HFFc6 (cell line): ENCODE measurements at regions not wholly inside any gene's neighbourhood (a gene's known extent, or its start where the extent isn't known, plus 50 kb on each side); places are given as distances from the start of the nearest gene placed in this dataset.

Experiments used
- DNase-seq: peaks from one replicate; pipeline ENCODE4 v3.0.0-alpha.2; 2018
- H3K27ac Mint-ChIP-seq: 2 replicates; pipeline ENCODE4 v1.8.0; 2020; ENCODE audit warnings: mild to moderate bottlenecking, mixed read lengths
- H3K27me3 Mint-ChIP-seq: 2 replicates; pipeline ENCODE4 v1.8.0; 2021; ENCODE audit warnings: mild to moderate bottlenecking, moderate library complexity, mixed read lengths; ENCODE audit not compliant: insufficient read depth
- H3K36me3 Mint-ChIP-seq: 2 replicates; pipeline ENCODE4 v1.8.0; 2021; ENCODE audit warnings: low read depth, mixed read lengths
- H3K4me1 Mint-ChIP-seq: 2 replicates; pipeline ENCODE4 v1.8.0; 2020; ENCODE audit warnings: low read depth, mixed read lengths
- H3K4me3 Mint-ChIP-seq: 2 replicates; pipeline ENCODE4 v1.8.0; 2020; ENCODE audit warnings: mild to moderate bottlenecking, moderate library complexity, mixed read lengths
- H3K9me3 Mint-ChIP-seq: 2 replicates; pipeline ENCODE4 v1.8.0; 2020; ENCODE audit warnings: mild to moderate bottlenecking, mixed read lengths
- CTCF ChIP-seq: fragments of 200-600 bp; sonication (generic); IDR thresholded peaks from 2 replicates; pipeline ENCODE4 v1.5.0; 2021; ENCODE audit warnings: antibody characterized with exemption, mild to moderate bottlenecking

GRCh38 chr5:173715607-173716006 lies 99.2 kb upstream of the BOD1 start:
- H3K9me3 Mint-ChIP-seq = no peaks in the 10 kb centered on the region
- peaks cover 32% of the 10 kb centered on the region for H3K4me1 Mint-ChIP-seq
- H3K27me3 Mint-ChIP-seq = no peaks in the 10 kb centered on the region; the same call in 1 of the 2 replicates
- no peak overlapping the region for H3K27ac Mint-ChIP-seq
- no peak overlapping the region for H3K4me3 Mint-ChIP-seq
- no peak for DNase-seq
- TF ChIP-seq CTCF = no peak
- no peaks in the 10 kb centered on the region for H3K36me3 Mint-ChIP-seq

GRCh38 chr5:173716058-173716682 lies 99.7 kb upstream of the BOD1 start:
- Mint-ChIP-seq H3K36me3 (no peaks in the 10 kb centered on the region), H3K27me3 (no peaks in the 10 kb centered on the region; the same call in 1 of the 2 replicates), H3K4me3 (no peak overlapping the region), H3K27ac (no peak overlapping the region), H3K9me3 (no peaks in the 10 kb centered on the region), H3K4me1 (peaks cover 32% of the 10 kb centered on the region)
- TF ChIP-seq CTCF = no peak
- DNase-seq = no peak

GRCh38 chr5:173717959-173718358 lies 101.5 kb upstream of the BOD1 start:
- H3K4me1 Mint-ChIP-seq = peaks cover 25% of the 10 kb centered on the region
- H3K36me3 Mint-ChIP-seq = no peaks in the 10 kb centered on the region
- H3K27me3 Mint-ChIP-seq = peaks cover 6% of the 10 kb centered on the region; the same call in 1 of the 2 replicates
- no peak for DNase-seq
- TF ChIP-seq CTCF = no peak
- H3K9me3 Mint-ChIP-seq = no peaks in the 10 kb centered on the region
- H3K4me3 Mint-ChIP-seq = no peak overlapping the region
- no peak overlapping the region for H3K27ac Mint-ChIP-seq

- Mint-ChIP-seq H3K27me3 (peaks cover 6% of the 10 kb centered on the region; the same call in 1 of the 2 replicates), H3K27ac (no peak overlapping the region), H3K4me1 (peaks cover 25% of the 10 kb centered on the region), H3K36me3 (no peaks in the 10 kb centered on the region), H3K4me3 (no peak overlapping the region), H3K9me3 (no peaks in the 10 kb centered on the region)
- no peak for DNase-seq
- no peak for TF ChIP-seq CTCF
Measured at GRCh38 chr5:173718469-173718868, 102.0 kb upstream of the BOD1 start.

GRCh38 chr5:173719731-173720082 lies 103.3 kb upstream of the BOD1 start:
- no peak for TF ChIP-seq CTCF
- Mint-ChIP-seq H3K9me3 (no peaks in the 10 kb centered on the region), H3K27ac (no peak overlapping the region), H3K4me1 (peaks cover 13% of the 10 kb centered on the region), H3K36me3 (no peaks in the 10 kb centered on the region), H3K27me3 (peaks cover 6% of the 10 kb centered on the region; the same call in 1 of the 2 replicates), H3K4me3 (no peak overlapping the region)
- DNase-seq = no peak
